Epithelial cell of proximal tubule (primary cell): ENCODE measurements at regions not wholly inside any gene's neighbourhood (a gene's known extent, or its start where the extent isn't known, plus 50 kb on each side); places are given as distances from the start of the nearest gene placed in this dataset.

Source experiments
- DNase-seq: peaks from one replicate; pipeline ENCODE4 v3.0.0-alpha.2; 2011; ENCODE audit warnings: low read depth
- H3K4me3 ChIP-seq: 2 replicates; pipeline ENCODE4 v1.5.1; 2011; ENCODE audit warnings: low read depth, mild to moderate bottlenecking, low read length
- TF ChIP-seq, protein P1 (sequence below): conservative IDR thresholded peaks from 2 replicates; pipeline ENCODE4 v1.5.1; 2012; ENCODE audit warnings: low read depth, mild to moderate bottlenecking, low read length

DNA sequence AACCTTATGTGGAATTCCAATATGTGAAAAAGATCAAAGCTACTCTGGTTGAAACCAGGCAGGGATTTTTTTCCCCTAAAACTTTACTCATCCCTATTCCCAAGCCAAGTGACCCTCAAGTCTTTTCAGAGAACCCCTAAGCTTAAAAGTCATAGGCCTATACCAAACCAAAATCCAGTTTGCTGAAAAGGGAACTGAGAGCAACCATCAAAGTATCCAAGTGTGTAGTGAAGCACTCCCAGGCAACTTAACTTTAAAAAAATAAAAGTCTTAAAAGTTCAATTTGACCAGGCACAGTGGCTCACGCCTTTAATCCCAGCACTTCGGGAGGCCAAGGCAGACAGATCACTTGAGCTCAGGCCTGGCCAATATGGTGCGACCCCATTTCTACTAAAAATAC, 101.2 kb upstream of the DAAM1 start:
- TF ChIP-seq, protein P1, sequence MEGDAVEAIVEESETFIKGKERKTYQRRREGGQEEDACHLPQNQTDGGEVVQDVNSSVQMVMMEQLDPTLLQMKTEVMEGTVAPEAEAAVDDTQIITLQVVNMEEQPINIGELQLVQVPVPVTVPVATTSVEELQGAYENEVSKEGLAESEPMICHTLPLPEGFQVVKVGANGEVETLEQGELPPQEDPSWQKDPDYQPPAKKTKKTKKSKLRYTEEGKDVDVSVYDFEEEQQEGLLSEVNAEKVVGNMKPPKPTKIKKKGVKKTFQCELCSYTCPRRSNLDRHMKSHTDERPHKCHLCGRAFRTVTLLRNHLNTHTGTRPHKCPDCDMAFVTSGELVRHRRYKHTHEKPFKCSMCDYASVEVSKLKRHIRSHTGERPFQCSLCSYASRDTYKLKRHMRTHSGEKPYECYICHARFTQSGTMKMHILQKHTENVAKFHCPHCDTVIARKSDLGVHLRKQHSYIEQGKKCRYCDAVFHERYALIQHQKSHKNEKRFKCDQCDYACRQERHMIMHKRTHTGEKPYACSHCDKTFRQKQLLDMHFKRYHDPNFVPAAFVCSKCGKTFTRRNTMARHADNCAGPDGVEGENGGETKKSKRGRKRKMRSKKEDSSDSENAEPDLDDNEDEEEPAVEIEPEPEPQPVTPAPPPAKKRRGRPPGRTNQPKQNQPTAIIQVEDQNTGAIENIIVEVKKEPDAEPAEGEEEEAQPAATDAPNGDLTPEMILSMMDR: no peak
- no peak for DNase-seq
- no peak overlapping the region for H3K4me3 ChIP-seq

DNA sequence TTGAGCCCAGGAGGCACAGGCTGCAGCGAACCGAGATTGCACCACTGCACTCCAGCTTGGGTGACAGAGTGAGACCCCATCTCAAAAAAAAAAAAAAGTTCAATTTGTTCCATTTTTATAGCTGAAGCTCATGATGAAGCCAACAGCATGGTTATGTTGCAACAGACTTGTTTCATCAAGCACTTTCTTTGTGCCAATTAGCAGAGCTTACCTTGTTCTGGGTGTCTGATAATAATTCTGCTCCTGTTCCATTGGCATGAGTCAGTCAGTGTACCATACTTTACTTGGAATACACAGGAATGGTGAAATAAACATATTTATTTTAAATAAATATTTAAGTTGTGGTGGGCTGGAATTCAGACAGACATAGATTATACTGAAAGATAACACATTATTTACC, 100.8 kb upstream of the DAAM1 start:
- no peak overlapping the region for H3K4me3 ChIP-seq
- TF ChIP-seq, protein P1: no peak
- no peak for DNase-seq

DNA sequence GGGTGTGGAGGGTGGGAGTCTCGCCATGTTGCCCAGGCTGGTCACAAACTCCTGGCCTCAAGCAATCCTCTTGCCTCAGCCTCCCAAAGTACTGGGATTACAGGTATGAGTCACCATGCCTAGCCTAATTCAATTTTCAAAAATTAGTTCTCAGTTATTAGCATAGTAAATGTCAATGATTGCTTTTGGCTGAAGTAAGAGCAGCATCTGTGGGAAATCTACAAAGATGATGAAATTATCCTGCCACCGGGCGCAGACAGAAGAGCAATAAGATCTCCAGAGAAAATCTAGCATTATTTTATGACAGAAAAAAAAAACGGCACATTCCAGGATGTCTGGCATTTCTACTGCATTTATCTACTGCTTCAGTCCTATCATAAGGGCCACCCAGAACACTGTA, 97.9 kb upstream of the DAAM1 start:
- TF ChIP-seq, protein P1: no peak
- H3K4me3 ChIP-seq: no peak overlapping the region

DNA sequence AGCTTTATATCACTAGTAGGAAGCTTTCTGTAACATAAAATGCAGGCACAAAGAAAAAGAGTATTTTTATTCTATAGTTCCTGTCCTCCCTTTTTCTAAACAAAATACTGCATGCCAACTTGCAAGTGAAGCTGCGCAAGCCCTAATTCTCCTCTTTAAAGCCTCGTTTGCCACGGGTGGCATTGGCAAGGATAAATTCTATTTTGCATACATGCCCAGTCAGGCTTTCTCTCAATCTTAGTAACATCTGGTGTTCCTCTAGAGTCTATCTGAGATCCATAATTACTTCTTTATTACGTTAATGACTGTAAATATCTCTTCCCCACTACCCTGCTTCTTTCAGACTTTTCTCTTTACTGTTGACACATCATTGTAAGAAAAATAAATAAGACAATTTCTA, 97.1 kb upstream of the DAAM1 start:
- TF ChIP-seq, protein P1: no peak
- no peak for DNase-seq
- H3K4me3 ChIP-seq: no peak overlapping the region

More for the DNA sequence above, 97.9 kb upstream of the DAAM1 start:
- DNase-seq: no peak

DNA sequence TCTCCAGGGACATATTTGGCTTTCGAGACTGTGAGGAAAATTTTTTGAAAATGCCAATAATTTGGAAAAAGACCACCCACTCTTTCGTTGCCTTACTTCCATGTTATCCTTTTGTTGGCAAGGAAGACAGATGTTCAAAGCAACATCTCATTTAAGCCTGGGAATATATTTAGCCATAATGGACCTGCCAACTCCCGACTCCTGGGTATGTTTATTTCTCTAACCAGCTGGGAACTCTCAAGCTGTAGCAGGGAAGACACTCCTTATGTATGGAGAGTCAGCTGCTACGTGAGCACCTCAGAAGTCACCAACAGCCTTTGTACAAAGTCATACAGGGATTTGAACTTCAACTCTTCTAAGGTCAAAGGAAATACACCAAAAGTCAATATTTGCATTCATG, 96.5 kb upstream of the DAAM1 start:
- TF ChIP-seq, protein P1: no peak
- H3K4me3 ChIP-seq: no peak overlapping the region
- DNase-seq: no peak

DNA sequence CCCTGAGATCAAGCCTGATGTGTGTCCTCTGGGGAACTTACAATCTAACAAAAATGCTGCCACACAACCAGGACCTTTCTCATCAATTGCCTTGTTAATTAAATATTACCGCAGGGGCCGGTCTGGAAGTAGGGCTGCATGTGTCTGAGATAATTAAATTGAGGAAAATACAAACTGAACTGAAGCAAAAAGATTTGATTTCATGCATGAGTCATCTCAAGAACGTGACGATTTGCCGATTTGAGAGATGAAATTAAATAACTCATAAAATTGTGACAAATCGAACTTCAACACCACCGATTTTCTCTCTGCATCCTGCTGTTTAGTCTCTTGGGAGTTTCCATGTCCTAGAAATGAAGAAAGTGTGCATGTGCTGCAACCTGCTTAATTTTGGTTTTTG, 94.6 kb upstream of the DAAM1 start:
- TF ChIP-seq, protein P1: no peak
- no peak overlapping the region for H3K4me3 ChIP-seq
- DNase-seq: no peak

DNA sequence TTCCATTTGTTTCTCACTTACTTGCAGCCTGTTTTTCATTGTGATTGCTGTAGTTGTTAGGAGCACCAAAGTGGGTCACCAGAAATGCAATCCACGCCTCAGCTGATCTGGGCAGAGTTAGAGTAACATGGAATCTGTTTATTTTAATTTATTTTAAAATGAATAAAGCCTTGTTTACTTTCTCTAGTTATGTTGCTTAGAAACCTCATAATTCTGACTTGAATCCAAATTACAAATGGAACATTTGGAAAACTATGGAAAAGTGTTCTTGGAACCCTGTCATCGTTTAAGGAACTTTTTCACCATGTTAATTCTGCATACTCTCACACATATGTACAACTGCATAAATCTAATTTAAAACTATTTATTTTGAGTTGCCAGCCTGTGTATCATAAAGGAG, 92.2 kb upstream of the DAAM1 start:
- H3K4me3 ChIP-seq: no peak overlapping the region
- TF ChIP-seq, protein P1: no peak
- DNase-seq: no peak
